ENCODE measurements at regions not wholly inside any gene's neighbourhood (a gene's known extent, or its start where the extent isn't known, plus 50 kb on each side); places are given as distances from the start of the nearest gene placed in this dataset.

DNA sequence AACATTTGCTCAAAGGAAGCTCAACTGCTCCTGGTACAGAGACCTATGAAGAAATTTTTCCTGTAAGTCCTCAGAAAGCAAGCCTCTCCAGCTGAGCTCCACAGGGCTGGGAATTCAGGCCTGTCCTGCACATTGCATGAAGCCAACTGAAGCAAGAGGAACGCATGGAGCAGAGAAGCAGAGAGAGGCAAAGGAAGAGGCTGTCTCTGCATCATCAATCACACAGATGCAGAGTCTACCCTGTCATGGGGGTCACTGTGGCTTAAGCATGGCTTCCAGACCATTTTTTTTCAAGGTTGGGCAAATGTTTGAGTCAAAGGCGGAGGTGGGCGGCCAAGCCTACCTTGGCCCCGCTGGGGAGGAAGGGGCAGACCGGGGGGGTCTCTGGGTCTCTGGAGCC lies 110.3 kb upstream of the MSX1 start:
- TF ChIP-seq EZH2phosphoT487 (IDR thresholded peaks at IDR 0.05; ENCODE audit: borderline replicate concordance, low read length) = no peak
- TF ChIP-seq, protein P1, sequence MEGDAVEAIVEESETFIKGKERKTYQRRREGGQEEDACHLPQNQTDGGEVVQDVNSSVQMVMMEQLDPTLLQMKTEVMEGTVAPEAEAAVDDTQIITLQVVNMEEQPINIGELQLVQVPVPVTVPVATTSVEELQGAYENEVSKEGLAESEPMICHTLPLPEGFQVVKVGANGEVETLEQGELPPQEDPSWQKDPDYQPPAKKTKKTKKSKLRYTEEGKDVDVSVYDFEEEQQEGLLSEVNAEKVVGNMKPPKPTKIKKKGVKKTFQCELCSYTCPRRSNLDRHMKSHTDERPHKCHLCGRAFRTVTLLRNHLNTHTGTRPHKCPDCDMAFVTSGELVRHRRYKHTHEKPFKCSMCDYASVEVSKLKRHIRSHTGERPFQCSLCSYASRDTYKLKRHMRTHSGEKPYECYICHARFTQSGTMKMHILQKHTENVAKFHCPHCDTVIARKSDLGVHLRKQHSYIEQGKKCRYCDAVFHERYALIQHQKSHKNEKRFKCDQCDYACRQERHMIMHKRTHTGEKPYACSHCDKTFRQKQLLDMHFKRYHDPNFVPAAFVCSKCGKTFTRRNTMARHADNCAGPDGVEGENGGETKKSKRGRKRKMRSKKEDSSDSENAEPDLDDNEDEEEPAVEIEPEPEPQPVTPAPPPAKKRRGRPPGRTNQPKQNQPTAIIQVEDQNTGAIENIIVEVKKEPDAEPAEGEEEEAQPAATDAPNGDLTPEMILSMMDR (IDR thresholded peaks at IDR 0.05; ENCODE audit: low read depth, low read length, poor library complexity, severe bottlenecking) = no peak
